22Rv1 (cell line): ENCODE measurements at regions not wholly inside any gene's neighbourhood (a gene's known extent, or its start where the extent isn't known, plus 50 kb on each side); places are given as distances from the start of the nearest gene placed in this dataset.

ENCODE experiments used
- CTCF ChIP-seq: fragments of 450-650 bp; IDR thresholded peaks from 2 replicates; pipeline ENCODE4 v1.5.1; 2017; ENCODE audit warnings: mild to moderate bottlenecking
- ZFX ChIP-seq: fragments of 450-650 bp; IDR thresholded peaks from 2 replicates; pipeline ENCODE4 v1.6.1; 2017; ENCODE audit warnings: antibody characterized with exemption, borderline replicate concordance

GRCh38 chr17:73696251-73696650, 52.0 kb upstream of the SDK2 start:
- no peak for TF ChIP-seq CTCF
- TF ChIP-seq ZFX: no peak
